ENCODE measurements at regions not wholly inside any gene's neighbourhood (a gene's known extent, or its start where the extent isn't known, plus 50 kb on each side); places are given as distances from the start of the nearest gene placed in this dataset.

DNA sequence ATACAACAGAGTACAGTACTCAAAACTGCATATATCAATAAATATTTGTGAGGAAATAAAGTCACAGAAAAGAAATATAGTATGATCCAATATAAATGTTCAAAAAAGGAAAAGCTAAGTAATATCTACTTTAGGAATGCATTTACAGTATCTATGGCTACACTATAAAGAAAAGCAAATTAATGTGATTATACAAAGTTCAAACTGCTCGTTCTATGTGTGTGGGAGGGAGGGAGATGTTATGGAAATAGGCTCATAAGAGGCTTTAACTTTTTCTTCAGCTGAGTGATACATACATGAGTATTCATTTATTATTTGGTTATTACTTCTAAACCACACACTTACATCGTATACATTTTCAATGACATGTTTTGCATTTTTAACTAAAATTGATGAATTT is 377.7 kb upstream of the AGTR1 start:
- no peaks in the 10 kb centered on the region for H3K27me3 ChIP-seq
- H3K27ac ChIP-seq: no peak overlapping the region
- no peaks in the 10 kb centered on the region for H3K9me3 ChIP-seq
- no peak for TF ChIP-seq EP300 (IDR thresholded peaks at IDR 0.05)
- TF ChIP-seq POLR2A (IDR thresholded peaks at IDR 0.05): no peak
- ATAC-seq (ENCODE audit: low FRiP score in 2 of 2) (no peak), DNase-seq (no peak)
- H3K4me1 ChIP-seq: peaks cover 0 to 3% (median 0%) of the 10 kb centered on the region in 4 donors
- WGBS, 2 donors: 73 to 77% methylated on average over 2 of the region's 2 CpGs
- H3K36me3 ChIP-seq: no peaks in the 10 kb centered on the region
- H3K4me3 ChIP-seq: no peak overlapping the region

DNA sequence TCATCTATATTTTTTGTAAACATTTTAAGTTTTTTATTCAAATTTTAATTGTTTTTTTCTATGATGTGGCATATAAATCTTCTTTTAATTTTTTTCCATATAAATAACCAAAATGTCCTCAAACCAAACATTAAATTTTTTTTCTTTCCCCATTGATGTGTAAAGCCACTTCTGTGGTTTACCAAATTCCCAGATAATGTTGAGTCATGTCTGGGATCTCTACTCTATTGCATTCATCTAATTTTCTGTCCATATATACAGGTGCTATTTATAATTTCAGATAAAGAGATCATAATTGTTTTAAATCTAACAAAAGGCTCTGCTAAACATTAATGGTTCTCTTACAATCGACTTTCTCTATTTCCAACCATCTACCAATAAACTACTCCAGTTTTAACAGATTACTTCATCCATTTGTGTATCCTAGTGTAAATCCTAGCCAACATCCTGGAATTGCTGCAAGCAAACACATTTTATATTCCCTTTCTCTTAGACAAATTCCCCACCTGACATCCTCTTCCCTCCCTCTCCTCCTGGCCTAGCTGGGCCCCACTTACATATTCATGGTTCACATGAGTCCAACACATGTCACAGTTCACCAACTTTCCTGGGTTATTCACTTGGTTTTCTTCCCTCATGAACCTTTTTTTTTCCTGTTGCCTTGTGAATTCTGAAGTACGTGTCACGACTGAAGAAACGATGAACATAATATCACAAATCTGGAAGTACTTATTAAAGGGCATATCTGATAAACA is 368.0 kb upstream of the AGTR1 start:
- no peaks in the 10 kb centered on the region for H3K36me3 ChIP-seq
- no peak for DNase-seq

DNA sequence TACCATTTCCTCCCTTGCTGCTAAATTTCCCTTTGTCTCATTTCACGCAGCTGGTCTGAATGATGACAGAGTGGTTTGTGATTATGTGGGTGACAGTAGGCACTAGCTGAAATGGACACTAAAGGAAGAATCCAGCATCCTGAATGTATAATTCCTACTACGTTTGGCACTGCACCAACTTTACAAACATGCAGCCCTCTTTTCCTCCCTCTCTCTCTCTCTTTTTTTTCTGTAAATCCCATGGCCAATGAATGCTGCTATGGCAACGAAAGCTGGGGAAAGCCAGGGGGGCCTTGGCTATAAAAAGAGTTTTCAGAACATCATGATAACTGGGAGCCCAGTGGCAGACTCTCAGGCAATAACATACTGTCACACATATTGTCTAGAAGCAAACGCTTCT is 367.2 kb upstream of the AGTR1 start:
- no peaks in the 10 kb centered on the region for H3K9me3 ChIP-seq
- TF ChIP-seq, protein P1, sequence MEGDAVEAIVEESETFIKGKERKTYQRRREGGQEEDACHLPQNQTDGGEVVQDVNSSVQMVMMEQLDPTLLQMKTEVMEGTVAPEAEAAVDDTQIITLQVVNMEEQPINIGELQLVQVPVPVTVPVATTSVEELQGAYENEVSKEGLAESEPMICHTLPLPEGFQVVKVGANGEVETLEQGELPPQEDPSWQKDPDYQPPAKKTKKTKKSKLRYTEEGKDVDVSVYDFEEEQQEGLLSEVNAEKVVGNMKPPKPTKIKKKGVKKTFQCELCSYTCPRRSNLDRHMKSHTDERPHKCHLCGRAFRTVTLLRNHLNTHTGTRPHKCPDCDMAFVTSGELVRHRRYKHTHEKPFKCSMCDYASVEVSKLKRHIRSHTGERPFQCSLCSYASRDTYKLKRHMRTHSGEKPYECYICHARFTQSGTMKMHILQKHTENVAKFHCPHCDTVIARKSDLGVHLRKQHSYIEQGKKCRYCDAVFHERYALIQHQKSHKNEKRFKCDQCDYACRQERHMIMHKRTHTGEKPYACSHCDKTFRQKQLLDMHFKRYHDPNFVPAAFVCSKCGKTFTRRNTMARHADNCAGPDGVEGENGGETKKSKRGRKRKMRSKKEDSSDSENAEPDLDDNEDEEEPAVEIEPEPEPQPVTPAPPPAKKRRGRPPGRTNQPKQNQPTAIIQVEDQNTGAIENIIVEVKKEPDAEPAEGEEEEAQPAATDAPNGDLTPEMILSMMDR (IDR thresholded peaks at IDR 0.05): no peak
- ATAC-seq (ENCODE audit: low FRiP score in 2 of 2) (no peak), DNase-seq (no peak)
- no peaks in the 10 kb centered on the region for H3K4me1 ChIP-seq
- no peak overlapping the region for H3K27ac ChIP-seq
- no peaks in the 10 kb centered on the region for H3K27me3 ChIP-seq
- 56 to 58% methylated on average over 4 of the region's 4 CpGs for WGBS, 2 donors
- H3K36me3 ChIP-seq: no peaks in the 10 kb centered on the region
- H3K4me3 ChIP-seq: no peak overlapping the region

More for the DNA sequence above, 368.0 kb upstream of the AGTR1 start:
- H3K27me3 ChIP-seq: no peaks in the 10 kb centered on the region
- H3K4me3 ChIP-seq: no peak overlapping the region
- TF ChIP-seq POLR2A (IDR thresholded peaks at IDR 0.05): no peak
- TF ChIP-seq, protein P1 (IDR thresholded peaks at IDR 0.05): no peak
- TF ChIP-seq EP300 (IDR thresholded peaks at IDR 0.05): no peak
- TF ChIP-seq POLR2AphosphoS5 (IDR thresholded peaks at IDR 0.05): no peak
- H3K4me1 ChIP-seq: no peaks in the 10 kb centered on the region
- H3K9me3 ChIP-seq: no peaks in the 10 kb centered on the region
- H3K27ac ChIP-seq: no peak overlapping the region
- 77% methylated on average over 4 of the region's 4 CpGs for WGBS, 2 donors
- no peak for ATAC-seq (ENCODE audit: low FRiP score in 2 of 2)

DNA sequence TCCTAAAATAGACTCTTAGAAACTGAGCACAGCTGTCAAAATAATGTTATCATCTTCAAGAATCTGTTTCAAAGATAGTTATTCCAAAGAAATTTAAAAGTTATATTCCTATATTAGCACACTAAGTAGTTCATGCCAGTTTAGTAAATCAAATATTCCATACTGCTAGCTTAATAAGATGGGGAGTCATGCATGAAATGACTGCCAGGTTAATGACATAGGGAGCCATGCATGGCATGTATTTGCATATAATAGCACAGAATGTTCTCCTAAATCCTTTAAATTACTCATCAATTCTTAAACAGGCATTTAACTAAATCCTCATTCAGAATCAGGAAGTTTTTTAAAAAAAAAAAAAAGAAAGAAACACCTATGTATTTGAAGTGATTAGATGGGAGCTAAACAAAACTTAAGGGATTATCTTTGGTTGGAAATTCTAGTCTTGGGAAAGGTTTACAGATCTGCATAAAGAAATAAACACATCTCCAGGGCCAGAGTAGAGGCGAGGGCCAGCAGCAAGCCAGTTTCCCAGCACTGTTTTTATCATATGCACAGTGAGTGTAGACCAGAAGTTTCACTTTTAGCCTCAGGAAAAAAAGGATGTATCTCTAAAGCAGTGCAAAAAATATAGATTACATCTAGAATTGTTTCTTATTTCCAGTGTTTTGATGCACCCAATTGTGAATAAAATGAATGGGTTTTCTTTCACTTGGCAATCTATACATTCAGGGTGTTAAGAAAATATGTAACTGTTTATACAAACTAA is 366.4 kb upstream of the AGTR1 start:
- Histone ChIP-seq H3K9me3 (no peaks in the 10 kb centered on the region), H3K4me3 (no peak overlapping the region), H3K27me3 (no peaks in the 10 kb centered on the region), H3K4me1 (no peaks in the 10 kb centered on the region), H3K36me3 (no peaks in the 10 kb centered on the region), H3K27ac (no peak overlapping the region)
- ATAC-seq (ENCODE audit: low FRiP score in 2 of 2) (no peak), DNase-seq (no peak)
- TF ChIP-seq EP300 (IDR thresholded peaks at IDR 0.05) (no peak), POLR2A (IDR thresholded peaks at IDR 0.05) (no peak), POLR2AphosphoS5 (IDR thresholded peaks at IDR 0.05) (no peak)
- TF ChIP-seq, protein P1 (IDR thresholded peaks at IDR 0.05): no peak
- 55 to 56% methylated on average over 1 of the region's 1 CpG for WGBS, 2 donors

DNA sequence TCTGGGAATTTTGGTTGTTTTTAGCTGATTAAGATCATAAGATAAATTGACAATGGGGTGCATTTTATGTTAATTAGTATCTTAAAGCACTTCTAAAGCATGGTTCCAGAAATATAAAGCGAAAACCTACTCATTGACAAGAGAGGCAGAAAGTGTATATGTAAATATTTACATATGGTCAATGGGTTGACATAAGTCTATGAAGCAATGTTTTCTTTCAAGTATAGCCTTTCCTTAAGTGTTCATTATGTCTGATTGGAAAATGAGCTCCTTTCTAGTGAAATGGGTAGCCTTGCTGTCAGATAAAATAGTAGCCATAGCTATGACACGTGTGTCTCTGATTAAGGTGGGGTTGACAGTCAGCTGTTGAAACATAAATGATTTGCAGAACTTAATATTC is 365.2 kb upstream of the AGTR1 start:
- H3K36me3 ChIP-seq: no peaks in the 10 kb centered on the region
- no peaks in the 10 kb centered on the region for H3K9me3 ChIP-seq
- H3K4me1 ChIP-seq: no peaks in the 10 kb centered on the region
- H3K27me3 ChIP-seq: no peaks in the 10 kb centered on the region
- DNase-seq (no peak), ATAC-seq (ENCODE audit: low FRiP score in 2 of 2) (no peak)
- TF ChIP-seq, protein P1 (IDR thresholded peaks at IDR 0.05): no peak
- TF ChIP-seq POLR2A (IDR thresholded peaks at IDR 0.05): no peak
- no peak for TF ChIP-seq EP300 (IDR thresholded peaks at IDR 0.05)
- TF ChIP-seq POLR2AphosphoS5 (IDR thresholded peaks at IDR 0.05): no peak
- H3K27ac ChIP-seq: no peak overlapping the region
- H3K4me3 ChIP-seq: no peak overlapping the region
- WGBS, 2 donors: 59 to 61% methylated on average over 2 of the region's 2 CpGs
